MCF 10A (cell line): ENCODE measurements at regions not wholly inside any gene's neighbourhood (a gene's known extent, or its start where the extent isn't known, plus 50 kb on each side); places are given as distances from the start of the nearest gene placed in this dataset.
"Not testable (repeated sequence)": the region's sequence is repeated elsewhere in the genome, so short reads cannot be mapped to it uniquely, and the experiment has no call there.

Source experiments
- BruUV-seq: library from RNA; stranded (reverse); fragments of 400-500 nt; replicated peaks from 2 replicates; lab custom pipeline; 2021; lab: Mats Ljungman, UMichigan
- CTCF ChIA-PET: fragments of 300-600 bp; sonication (Branson Sonifier 250); formaldehyde crosslinking; extraction: SDS; loops from one replicate; lab custom pipeline; 2021; ENCODE audit warnings: antibody characterized with exemption, inconsistent platforms; lab: Yijun Ruan, JAX
- POLR2A ChIA-PET: fragments of 300-600, 350-650 bp; sonication (Branson Sonifier 250); formaldehyde crosslinking; extraction: SDS; loops from one replicate; lab custom pipeline; 2020; ENCODE audit warnings: antibody characterized with exemption, inconsistent platforms; lab: Yijun Ruan, JAX
- DNase-seq: peaks from one replicate; pipeline ENCODE4 v3.0.0-alpha.2; 2018; ENCODE audit not compliant: unreplicated experiment
- H3K27ac Mint-ChIP-seq: one replicate; pipeline ENCODE4 v1.8.0; 2022; ENCODE audit warnings: mild to moderate bottlenecking, low read depth, mixed read lengths; ENCODE audit not compliant: unreplicated experiment
- H3K27me3 Mint-ChIP-seq: one replicate; pipeline ENCODE4 v1.8.0; 2022; ENCODE audit warnings: mixed read lengths; ENCODE audit not compliant: insufficient read depth, unreplicated experiment
- H3K36me3 Mint-ChIP-seq: one replicate; pipeline ENCODE4 v1.8.0; 2022; ENCODE audit warnings: mild to moderate bottlenecking, moderate library complexity, mixed read lengths; ENCODE audit not compliant: insufficient read depth, unreplicated experiment
- H3K4me1 Mint-ChIP-seq: one replicate; pipeline ENCODE4 v1.8.0; 2022; ENCODE audit warnings: mixed read lengths; ENCODE audit not compliant: insufficient read depth, unreplicated experiment
- H3K4me3 Mint-ChIP-seq: one replicate; pipeline ENCODE4 v1.8.0; 2022; ENCODE audit warnings: mild to moderate bottlenecking, moderate library complexity, mixed read lengths; ENCODE audit not compliant: unreplicated experiment
- H3K9me3 Mint-ChIP-seq: one replicate; pipeline ENCODE4 v1.8.0; 2022; ENCODE audit warnings: mixed read lengths; ENCODE audit not compliant: unreplicated experiment
- intact Hi-C: fragments of 100-400 bp; cut with micrococcal nuclease; formaldehyde crosslinking; loops from 2 replicates; pipeline ENCODE4 v1.14.1; 2022
- TF ChIP-seq, protein P1 (sequence below): fragments of 200-600 bp; IDR thresholded peaks from one replicate; pipeline ENCODE4 v1.8.0; 2022; ENCODE audit warnings: antibody characterized with exemption, mild to moderate bottlenecking; ENCODE audit not compliant: unreplicated experiment

DNA sequence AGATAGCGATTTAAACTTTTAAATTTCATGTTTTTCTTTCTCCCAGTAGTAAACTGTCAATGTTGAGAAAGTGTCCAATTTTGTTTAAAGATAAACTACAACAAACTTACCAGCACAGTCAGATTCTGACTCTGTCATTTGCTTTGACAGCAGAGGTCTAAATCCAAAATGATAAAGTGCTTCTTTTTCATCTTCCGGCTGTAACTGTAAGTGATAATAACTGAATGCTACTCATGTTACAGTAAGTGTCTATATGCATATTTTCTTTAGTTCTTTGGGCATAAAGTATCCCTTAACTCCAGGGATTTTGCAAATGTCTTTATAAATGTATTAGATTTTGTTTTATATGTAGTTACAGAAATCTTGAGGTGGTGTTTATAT, 610.4 kb downstream of the RFPL4B start:
- CTCF ChIA-PET: no interaction called here
- intact Hi-C loops: no loop called here
- no peaks in the 10 kb centered on the region for H3K27me3 Mint-ChIP-seq
- no peak for DNase-seq
- H3K9me3 Mint-ChIP-seq: no peaks in the 10 kb centered on the region
- no peaks in the 10 kb centered on the region for H3K36me3 Mint-ChIP-seq
- TF ChIP-seq, protein P1, sequence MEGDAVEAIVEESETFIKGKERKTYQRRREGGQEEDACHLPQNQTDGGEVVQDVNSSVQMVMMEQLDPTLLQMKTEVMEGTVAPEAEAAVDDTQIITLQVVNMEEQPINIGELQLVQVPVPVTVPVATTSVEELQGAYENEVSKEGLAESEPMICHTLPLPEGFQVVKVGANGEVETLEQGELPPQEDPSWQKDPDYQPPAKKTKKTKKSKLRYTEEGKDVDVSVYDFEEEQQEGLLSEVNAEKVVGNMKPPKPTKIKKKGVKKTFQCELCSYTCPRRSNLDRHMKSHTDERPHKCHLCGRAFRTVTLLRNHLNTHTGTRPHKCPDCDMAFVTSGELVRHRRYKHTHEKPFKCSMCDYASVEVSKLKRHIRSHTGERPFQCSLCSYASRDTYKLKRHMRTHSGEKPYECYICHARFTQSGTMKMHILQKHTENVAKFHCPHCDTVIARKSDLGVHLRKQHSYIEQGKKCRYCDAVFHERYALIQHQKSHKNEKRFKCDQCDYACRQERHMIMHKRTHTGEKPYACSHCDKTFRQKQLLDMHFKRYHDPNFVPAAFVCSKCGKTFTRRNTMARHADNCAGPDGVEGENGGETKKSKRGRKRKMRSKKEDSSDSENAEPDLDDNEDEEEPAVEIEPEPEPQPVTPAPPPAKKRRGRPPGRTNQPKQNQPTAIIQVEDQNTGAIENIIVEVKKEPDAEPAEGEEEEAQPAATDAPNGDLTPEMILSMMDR: no peak
- H3K4me1 Mint-ChIP-seq: peaks cover 5% of the 10 kb centered on the region
- no peak overlapping the region for H3K27ac Mint-ChIP-seq
- H3K4me3 Mint-ChIP-seq: no peak overlapping the region
- no TSS peak for BruUV-seq
- POLR2A ChIA-PET: interaction anchor here (0.9 kb wide), 1 partner anchor 9 kb away, joined by 3 read pairs; no protein-coding TSS in a partner anchor

DNA sequence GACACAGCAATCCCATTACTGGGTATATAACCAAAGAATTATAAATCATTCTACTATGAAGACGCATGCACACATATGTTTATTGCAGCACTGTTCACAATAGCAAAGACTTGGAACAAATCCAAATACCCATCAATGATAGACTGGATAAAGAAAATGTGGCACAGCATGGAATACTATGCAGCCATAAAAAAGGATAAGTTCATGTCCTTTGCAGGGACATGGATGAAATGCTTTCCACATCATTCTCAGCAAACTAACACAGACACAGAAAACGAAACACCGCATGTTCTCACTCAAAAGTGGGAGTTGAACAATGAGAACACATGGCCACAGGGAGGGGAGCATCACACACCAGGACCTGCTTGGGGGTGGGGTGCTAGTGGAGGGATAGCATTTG, 613.0 kb downstream of the RFPL4B start:
- CTCF ChIA-PET, H3K27me3 Mint-ChIP-seq, H3K27ac Mint-ChIP-seq, H3K9me3 Mint-ChIP-seq, H3K4me3 Mint-ChIP-seq, H3K36me3 Mint-ChIP-seq, H3K4me1 Mint-ChIP-seq, DNase-seq, intact Hi-C loops, BruUV-seq: not testable (repeated sequence)
- POLR2A ChIA-PET: interaction anchor here (0.6 kb wide), 1 partner anchor 678 kb away, joined by 3 read pairs; no protein-coding TSS in a partner anchor

DNA sequence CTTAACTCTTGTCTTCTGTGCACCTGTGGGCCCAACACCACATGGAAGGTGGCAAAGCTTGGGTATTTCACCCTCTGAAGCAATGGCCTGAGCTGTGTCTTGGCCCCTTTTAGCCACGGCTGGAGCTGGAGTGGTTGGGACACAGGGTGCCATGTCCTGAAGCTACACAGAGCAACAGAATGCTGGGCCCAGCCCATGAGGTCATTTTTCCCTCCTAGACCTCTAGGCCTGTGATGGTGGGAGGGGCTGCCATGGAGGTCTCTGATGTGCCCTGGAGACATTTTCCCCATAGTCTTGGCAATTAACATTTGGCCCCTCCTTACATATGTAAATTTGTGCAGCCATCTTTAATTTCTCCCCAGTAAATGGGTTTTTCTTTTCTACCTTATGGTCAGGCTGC, 620.8 kb downstream of the RFPL4B start:
- no TSS peak for BruUV-seq
- intact Hi-C loops: no loop called here
- ChIA-PET CTCF (no interaction called here), POLR2A (no interaction called here)
- H3K4me1 Mint-ChIP-seq: no peaks in the 10 kb centered on the region
- no peaks in the 10 kb centered on the region for H3K9me3 Mint-ChIP-seq
- no peak overlapping the region for H3K27ac Mint-ChIP-seq
- TF ChIP-seq, protein P1: no peak
- H3K27me3 Mint-ChIP-seq: no peaks in the 10 kb centered on the region
- no peak overlapping the region for H3K4me3 Mint-ChIP-seq
- no peaks in the 10 kb centered on the region for H3K36me3 Mint-ChIP-seq
- DNase-seq: no peak

DNA sequence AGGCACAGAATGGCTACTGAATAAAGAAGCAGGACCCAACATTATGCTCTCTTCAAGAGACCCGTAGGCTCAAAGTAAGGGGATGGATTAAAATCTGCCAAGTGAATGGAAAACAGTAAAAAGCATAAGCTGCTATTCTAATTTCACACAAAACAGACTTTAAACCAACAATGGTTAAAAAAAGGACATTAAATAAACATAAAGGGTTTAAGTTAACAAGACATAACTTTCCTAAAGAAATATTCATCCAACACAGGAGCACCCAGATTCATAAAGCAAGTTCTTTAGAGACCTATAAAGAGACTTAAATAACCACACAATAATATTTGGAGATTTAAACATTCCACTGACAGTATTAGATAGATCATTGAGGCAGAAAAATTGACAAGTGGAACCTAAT, 624.5 kb downstream of the RFPL4B start:
- POLR2A ChIA-PET: no interaction called here
- CTCF ChIA-PET: no interaction called here
- no peaks in the 10 kb centered on the region for H3K36me3 Mint-ChIP-seq
- H3K27ac Mint-ChIP-seq: no peak overlapping the region
- no peaks in the 10 kb centered on the region for H3K4me1 Mint-ChIP-seq
- no peaks in the 10 kb centered on the region for H3K9me3 Mint-ChIP-seq
- intact Hi-C loops: no loop called here
- no peaks in the 10 kb centered on the region for H3K27me3 Mint-ChIP-seq
- TF ChIP-seq, protein P1: no peak
- no TSS peak for BruUV-seq
- DNase-seq: no peak
- H3K4me3 Mint-ChIP-seq: no peak overlapping the region

DNA sequence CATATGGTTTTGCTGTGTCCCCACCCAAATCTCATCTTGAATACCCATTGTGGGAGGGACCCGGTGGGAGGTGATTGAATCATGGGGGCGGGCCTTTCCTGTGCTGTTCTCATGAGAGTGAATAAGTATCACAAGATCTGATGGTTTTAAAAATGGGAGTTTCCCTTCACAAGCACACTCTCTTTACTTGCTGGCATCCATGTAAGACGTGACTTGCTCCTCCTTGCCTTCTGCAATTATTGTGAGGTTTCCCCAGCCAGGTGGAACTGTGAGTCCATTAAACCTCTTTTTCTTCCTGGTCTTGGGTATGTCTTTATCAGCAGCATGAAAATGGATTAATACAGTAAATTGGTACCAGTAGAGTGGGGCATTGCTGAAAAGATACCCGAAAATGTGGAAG, 627.8 kb downstream of the RFPL4B start:
- DNase-seq, H3K4me3 Mint-ChIP-seq, H3K4me1 Mint-ChIP-seq, H3K27ac Mint-ChIP-seq, CTCF ChIA-PET, H3K27me3 Mint-ChIP-seq, BruUV-seq, H3K9me3 Mint-ChIP-seq, POLR2A ChIA-PET, H3K36me3 Mint-ChIP-seq, intact Hi-C loops: not testable (repeated sequence)

DNA sequence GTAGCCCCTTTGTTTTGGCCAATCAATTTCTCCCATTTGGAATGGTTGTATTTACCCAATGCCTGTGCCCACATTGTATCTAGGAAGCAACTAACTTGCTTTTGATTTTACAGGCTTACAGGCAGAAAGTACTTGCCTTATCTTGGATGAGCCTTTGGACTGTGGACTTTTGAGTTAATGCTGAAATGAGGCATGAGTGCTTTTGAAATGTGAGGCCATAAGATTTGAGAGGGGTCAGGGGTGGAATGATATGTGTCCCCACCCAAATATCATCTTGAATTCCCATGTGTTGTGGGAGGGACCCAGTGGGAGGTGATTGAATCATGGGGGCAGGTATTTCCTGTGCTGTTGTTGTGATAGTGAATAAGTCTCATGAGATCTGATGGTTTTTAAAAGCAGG, 629.4 kb downstream of the RFPL4B start:
- CTCF ChIA-PET: interaction anchor here (1.0 kb wide), 1 partner anchor 721 kb away, joined by 3 read pairs; no protein-coding TSS in a partner anchor
- DNase-seq, H3K4me3 Mint-ChIP-seq, BruUV-seq, POLR2A ChIA-PET, H3K36me3 Mint-ChIP-seq, H3K27me3 Mint-ChIP-seq, intact Hi-C loops, H3K27ac Mint-ChIP-seq, H3K9me3 Mint-ChIP-seq: not testable (repeated sequence)
- peaks cover 13% of the 10 kb centered on the region for H3K4me1 Mint-ChIP-seq
